Mucosa of descending colon (tissue), 3 donors: ENCODE measurements at regions not wholly inside any gene's neighbourhood (a gene's known extent, or its start where the extent isn't known, plus 50 kb on each side); places are given as distances from the start of the nearest gene placed in this dataset.

ENCODE experiments used
- ATAC-seq: fragments of 200-7000 bp; cut with Tn5 transposase; one replicate; pipeline ENCODE4 v1.9.1; 2020; ENCODE audit warnings: mild to moderate bottlenecking, moderate library complexity
- DNase-seq, 3 donors: peaks; one replicate each; pipeline ENCODE4 v3.0.0-alpha.2; 2020
- H3K36me3 ChIP-seq: fragments of 200-600 bp; one replicate; pipeline ENCODE4 v1.8.0; 2021; ENCODE audit warnings: low read depth, mild to moderate bottlenecking
- H3K4me1 ChIP-seq: fragments of 200-600 bp; one replicate; pipeline ENCODE4 v1.8.0; 2021; ENCODE audit warnings: low read depth, mild to moderate bottlenecking
- H3K4me3 ChIP-seq: fragments of 200-600 bp; one replicate; pipeline ENCODE4 v1.8.0; 2021; ENCODE audit warnings: mild to moderate bottlenecking
- H3K9me3 ChIP-seq: fragments of 200-600 bp; one replicate; pipeline ENCODE4 v1.8.0; 2021; ENCODE audit warnings: mild to moderate bottlenecking
- CTCF ChIP-seq: fragments of 200-600 bp; IDR thresholded peaks from one replicate; pipeline ENCODE4 v1.8.0; 2022; ENCODE audit warnings: antibody characterized with exemption, mild to moderate bottlenecking
- intact Hi-C, 2 donors: fragments of 100-400 bp; cut with DNase I in 1 of 2; cut with micrococcal nuclease in 1 of 2; formaldehyde crosslinking; loops; one replicate each; pipeline versions ENCODE4 v1.11.0 to v1.11.1; 2022; cut with DNase I, micrococcal nuclease
- donor health status: DM: no; HTN: no; CAD: no; lungs with moderate emphysema.
- donor health status: DM: no; HTN: no; CAD: no.
- donor health status: DM: no; HTN: yes; CAD: no.

- TF ChIP-seq CTCF: no peak
- no peak overlapping the region for H3K4me3 ChIP-seq
- no peaks in the 10 kb centered on the region for H3K36me3 ChIP-seq
- ATAC-seq: no peak
- DNase-seq: no peak
- intact Hi-C loops: no loop called here
- no peaks in the 10 kb centered on the region for H3K4me1 ChIP-seq
- no peaks in the 10 kb centered on the region for H3K9me3 ChIP-seq
These were observed 241.5 kb upstream of the COX7C start for GRCh38 chr5:86376214-86376613.

GRCh38 chr5:86403190-86403589 lies 214.6 kb upstream of the COX7C start:
- no peak for TF ChIP-seq CTCF
- H3K36me3 ChIP-seq: no peaks in the 10 kb centered on the region
- intact Hi-C loops: no loop called here
- H3K4me1 ChIP-seq: no peaks in the 10 kb centered on the region
- no peak for ATAC-seq
- no peaks in the 10 kb centered on the region for H3K9me3 ChIP-seq
- no peak overlapping the region for H3K4me3 ChIP-seq
- no peak for DNase-seq

DNA sequence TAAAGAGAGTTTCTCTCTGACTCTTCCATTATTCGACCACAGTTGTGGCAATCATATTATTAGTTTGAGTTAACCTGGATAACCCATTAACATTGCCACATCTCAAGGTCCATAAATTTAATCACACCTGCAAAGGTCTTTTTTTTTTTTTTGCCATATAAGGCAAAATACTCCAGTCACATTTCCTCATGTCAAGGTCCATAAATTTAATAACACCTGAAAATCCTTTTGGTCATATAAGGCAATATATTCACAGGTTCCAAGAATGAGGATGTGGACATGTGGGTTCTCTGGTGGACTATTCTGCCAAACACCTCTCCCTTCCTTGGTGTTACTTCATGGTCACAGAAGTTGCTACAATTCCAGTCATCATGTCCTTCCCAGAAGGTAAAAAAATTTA lies 213.5 kb upstream of the COX7C start:
- H3K4me1 ChIP-seq: no peaks in the 10 kb centered on the region
- no peaks in the 10 kb centered on the region for H3K9me3 ChIP-seq
- H3K4me3 ChIP-seq: no peak overlapping the region
- no peak for TF ChIP-seq CTCF
- intact Hi-C loops: no loop called here
- DNase-seq (no peak), ATAC-seq (no peak)
- no peaks in the 10 kb centered on the region for H3K36me3 ChIP-seq

GRCh38 chr5:86407711-86408110 lies 210.0 kb upstream of the COX7C start:
- Histone ChIP-seq H3K4me1 (no peaks in the 10 kb centered on the region), H3K4me3 (no peak overlapping the region), H3K9me3 (no peaks in the 10 kb centered on the region), H3K36me3 (no peaks in the 10 kb centered on the region)
- DNase-seq (no peak), ATAC-seq (no peak)
- intact Hi-C loops: no loop called here
- TF ChIP-seq CTCF: no peak

GRCh38 chr5:86411596-86411995 lies 206.1 kb upstream of the COX7C start:
- no peak for DNase-seq
- Histone ChIP-seq H3K4me3 (no peak overlapping the region), H3K36me3 (no peaks in the 10 kb centered on the region), H3K4me1 (no peaks in the 10 kb centered on the region), H3K9me3 (no peaks in the 10 kb centered on the region)
- no peak for TF ChIP-seq CTCF
- intact Hi-C loops: no loop called here
- ATAC-seq: no peak

DNA sequence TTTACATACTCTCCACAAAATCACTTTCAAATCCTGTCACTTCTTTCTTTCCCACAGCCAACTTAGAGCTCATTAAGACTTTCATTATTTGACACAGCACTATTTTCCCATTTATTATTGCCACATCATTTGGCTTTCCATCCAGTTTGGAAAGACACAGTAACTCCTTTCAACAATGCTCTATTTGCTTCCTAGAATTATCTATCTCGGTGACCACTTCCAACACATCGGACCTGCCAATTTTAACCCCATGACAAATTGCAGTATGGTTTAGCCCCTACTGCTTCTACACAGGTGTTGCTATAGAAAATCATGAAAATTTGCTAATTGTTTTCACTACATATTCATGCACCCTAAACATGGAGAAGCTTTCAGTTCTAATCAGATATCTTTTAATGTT lies 190.6 kb upstream of the COX7C start:
- no peak for TF ChIP-seq CTCF
- Histone ChIP-seq H3K4me3 (no peak overlapping the region), H3K4me1 (no peaks in the 10 kb centered on the region), H3K9me3 (no peaks in the 10 kb centered on the region), H3K36me3 (no peaks in the 10 kb centered on the region)
- intact Hi-C loops: no loop called here
- ATAC-seq: no peak
- DNase-seq: no peak
